HEK293 (cell line): ENCODE measurements at regions not wholly inside any gene's neighbourhood (a gene's known extent, or its start where the extent isn't known, plus 50 kb on each side); places are given as distances from the start of the nearest gene placed in this dataset.

Source experiments
- CTCF ChIA-PET: fragments of 350-600 bp; formaldehyde crosslinking; extraction: SDS; loops from one replicate; lab custom pipeline; 2021; ENCODE audit warnings: antibody characterized with exemption; lab: Yijun Ruan, JAX
- POLR2A ChIA-PET: fragments of 300-600 bp; formaldehyde crosslinking; extraction: SDS; loops from one replicate; lab custom pipeline; 2020; ENCODE audit warnings: antibody characterized with exemption, inconsistent platforms; lab: Yijun Ruan, JAX
- H3K27ac ChIP-seq: fragments of 200-500 bp; sonication (Bioruptor generic); 2 replicates; pipeline ENCODE4 v1.5.1; 2014; ENCODE audit warnings: low read depth, low read length, control low read depth, inconsistent platforms; ENCODE audit errors: extremely low read depth
- H3K36me3 ChIP-seq, 2 experiments: fragments of 200-500 bp in 1 of 2; sonication (Bioruptor generic) in 1 of 2; 1 replicate in 1 of 2; 2 replicates in 1 of 2; pipeline ENCODE4 v1.5.1; 2014 to 2017; ENCODE audit warnings: inconsistent platforms in 2 of 2, low read length in 2 of 2; ENCODE audit not compliant: control insufficient read depth in 2 of 2, insufficient read depth in 1 of 2
- H3K4me1 ChIP-seq: fragments of 200-500 bp; sonication (Bioruptor generic); 2 replicates; pipeline ENCODE4 v1.5.1; 2014; ENCODE audit warnings: mild to moderate bottlenecking, low read length, inconsistent platforms; ENCODE audit not compliant: control insufficient read depth, insufficient read depth
- H3K4me3 ChIP-seq: 2 replicates; pipeline ENCODE4 v1.5.1; 2011; ENCODE audit warnings: low read depth, mild to moderate bottlenecking, control low read depth, low read length, moderate library complexity
- H3K9me3 ChIP-seq: fragments of 200-500 bp; sonication (Bioruptor generic); 2 replicates; pipeline ENCODE4 v1.5.1; 2014; ENCODE audit warnings: low read depth, low read length, inconsistent platforms; ENCODE audit not compliant: control insufficient read depth, insufficient read depth
- EGR2 ChIP-seq: fragments of 450-650 bp; formaldehyde crosslinking; IDR thresholded peaks from 2 replicates; pipeline ENCODE4 v1.5.1; 2016; ENCODE audit warnings: low read depth, missing biosample characterization, missing genetic modification characterization
- GLIS1 ChIP-seq: fragments of 450-650 bp; formaldehyde crosslinking; IDR thresholded peaks from 2 replicates; pipeline ENCODE4 v1.5.1; 2016; ENCODE audit warnings: missing biosample characterization, missing genetic modification characterization
- MZF1 ChIP-seq: fragments of 450-650 bp; formaldehyde crosslinking; IDR thresholded peaks from 2 replicates; pipeline ENCODE4 v1.5.1; 2017; ENCODE audit warnings: missing biosample characterization, missing genetic modification characterization, borderline replicate concordance
- PBX3 ChIP-seq: sonication (generic); formaldehyde crosslinking; IDR thresholded peaks from 2 replicates; pipeline ENCODE4 v1.8.1; 2022; ENCODE audit warnings: mild to moderate bottlenecking, moderate library complexity, missing genetic modification reagents
- RBAK ChIP-seq: fragments of 450-650 bp; formaldehyde crosslinking; IDR thresholded peaks from 2 replicates; pipeline ENCODE4 v1.5.1; 2016; ENCODE audit warnings: missing biosample characterization, missing genetic modification characterization
- SP7 ChIP-seq: fragments of 450-650 bp; formaldehyde crosslinking; IDR thresholded peaks from 2 replicates; pipeline ENCODE4 v1.5.1; 2016; ENCODE audit warnings: missing biosample characterization, missing genetic modification characterization
- ZBTB20 ChIP-seq: fragments of 450-650 bp; formaldehyde crosslinking; IDR thresholded peaks from 2 replicates; pipeline ENCODE4 v1.5.1; 2016; ENCODE audit warnings: missing biosample characterization, missing genetic modification characterization
- ZFHX2 ChIP-seq: fragments of 450-650 bp; formaldehyde crosslinking; conservative IDR thresholded peaks from 2 replicates; pipeline ENCODE4 v1.5.1; 2016; ENCODE audit warnings: missing biosample characterization, missing genetic modification characterization
- ZNF112 ChIP-seq: fragments of 450-650 bp; formaldehyde crosslinking; IDR thresholded peaks from 2 replicates; pipeline ENCODE4 v1.5.0; 2017; ENCODE audit warnings: missing biosample characterization, missing genetic modification characterization
- ZNF138 ChIP-seq: fragments of 450-650 bp; formaldehyde crosslinking; IDR thresholded peaks from 2 replicates; pipeline ENCODE4 v1.5.1; 2016; ENCODE audit warnings: missing biosample characterization, missing genetic modification characterization, borderline replicate concordance
- ZNF146 ChIP-seq: fragments of 450-650 bp; formaldehyde crosslinking; IDR thresholded peaks from 2 replicates; pipeline ENCODE4 v1.5.1; 2016; ENCODE audit warnings: missing biosample characterization, missing genetic modification characterization
- ZNF157 ChIP-seq: fragments of 450-650 bp; formaldehyde crosslinking; IDR thresholded peaks from 2 replicates; pipeline ENCODE4 v1.5.1; 2016; ENCODE audit warnings: missing biosample characterization, missing genetic modification characterization
- ZNF184 ChIP-seq: fragments of 450-650 bp; IDR thresholded peaks from 2 replicates; pipeline ENCODE4 v1.5.1; 2018; ENCODE audit warnings: missing biosample characterization, mild to moderate bottlenecking, missing genetic modification characterization
- ZNF239 ChIP-seq: fragments of 450-650 bp; formaldehyde crosslinking; IDR thresholded peaks from 2 replicates; pipeline ENCODE4 v1.5.1; 2016; ENCODE audit warnings: missing biosample characterization, missing genetic modification characterization
- ZNF391 ChIP-seq: fragments of 450-650 bp; formaldehyde crosslinking; IDR thresholded peaks from 2 replicates; pipeline ENCODE4 v1.5.1; 2016; ENCODE audit warnings: low read depth, missing biosample characterization, missing genetic modification characterization, borderline replicate concordance
- ZNF404 ChIP-seq: fragments of 450-650 bp; formaldehyde crosslinking; IDR thresholded peaks from 2 replicates; pipeline ENCODE4 v1.5.1; 2017; ENCODE audit warnings: missing biosample characterization, missing genetic modification characterization
- ZNF580 ChIP-seq: fragments of 450-650 bp; formaldehyde crosslinking; IDR thresholded peaks from 2 replicates; pipeline ENCODE4 v1.5.1; 2016; ENCODE audit warnings: missing biosample characterization, missing genetic modification characterization
- ZNF600 ChIP-seq: fragments of 450-650 bp; formaldehyde crosslinking; IDR thresholded peaks from 2 replicates; pipeline ENCODE4 v1.5.1; 2016; ENCODE audit warnings: missing biosample characterization, missing genetic modification characterization
- TF ChIP-seq, protein P1 (sequence below): fragments of 450-650 bp; formaldehyde crosslinking; IDR thresholded peaks from 2 replicates; pipeline ENCODE4 v1.5.1; 2017; ENCODE audit warnings: missing biosample characterization, missing genetic modification characterization
- TF ChIP-seq, protein P2 (sequence below): fragments of 450-650 bp; formaldehyde crosslinking; optimal IDR thresholded peaks from 2 replicates; pipeline ENCODE3; 2016; ENCODE audit warnings: missing biosample characterization, mild to moderate bottlenecking, missing genetic modification characterization

DNA sequence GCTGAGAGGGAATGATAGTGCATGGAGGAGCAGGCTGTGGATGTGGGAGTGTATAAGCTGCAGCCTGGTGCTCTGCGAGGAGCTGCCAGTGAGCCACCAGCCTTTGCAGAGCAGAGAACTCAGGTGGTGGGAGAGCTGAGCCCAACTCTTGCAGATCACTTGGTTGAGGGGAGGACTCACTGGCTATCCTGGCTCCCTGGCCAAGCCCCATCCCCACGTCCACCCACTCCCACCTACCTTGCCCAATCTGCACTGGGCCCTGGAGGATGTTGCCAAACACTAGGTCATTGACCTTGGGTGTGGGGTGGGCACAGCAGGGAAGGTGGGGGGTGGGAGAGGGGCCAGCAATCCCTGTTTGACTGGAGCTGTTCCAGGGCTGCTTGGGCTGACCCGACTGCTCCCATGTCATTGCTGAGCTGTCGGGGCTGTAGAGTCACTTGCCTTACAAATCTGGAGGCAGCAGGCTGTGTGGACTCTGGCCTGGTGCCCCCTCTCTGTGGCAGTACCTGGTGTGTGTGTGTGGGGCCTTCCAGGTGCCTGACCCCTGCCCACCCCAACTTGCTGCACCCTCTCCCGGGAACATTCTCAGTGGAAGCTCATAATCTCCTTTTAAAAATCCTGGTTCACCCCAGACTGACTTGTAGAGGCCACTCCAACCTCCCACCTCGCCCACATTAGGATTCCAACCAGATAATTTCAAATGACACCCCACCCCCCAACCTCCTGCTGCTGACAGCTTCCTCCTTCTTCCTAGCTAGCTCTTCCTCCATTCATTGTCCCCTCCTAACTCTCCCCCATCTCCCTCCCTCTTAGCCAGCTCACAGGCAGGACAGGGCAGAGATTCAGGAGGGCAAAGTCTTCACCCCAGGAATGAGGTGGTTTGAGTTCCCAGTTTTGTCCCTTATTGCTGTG lies 162.3 kb downstream of the MRPL14 start:
- TF ChIP-seq EGR2 (tag by site-specific recombination) (peak; percentile 72), ZFHX2 (tag by site-specific recombination) (peak; percentile 57; the same call in 1 of the 2 replicates), ZNF146 (tag by site-specific recombination) (no peak), ZNF184 (no peak)
- no peak overlapping the region for H3K4me3 ChIP-seq
- H3K27ac ChIP-seq = no peak overlapping the region
- ChIA-PET CTCF (interaction anchor here (0.6 to 1.6 kb wide), 2 partner anchors 114 to 503 kb away, joined by 4 to 8 read pairs; no protein-coding TSS in a partner anchor), POLR2A (no interaction called here)
- H3K36me3 ChIP-seq = no peaks in the 10 kb centered on the region
- no peaks in the 10 kb centered on the region for H3K4me1 ChIP-seq
- H3K9me3 ChIP-seq = no peaks in the 10 kb centered on the region

GRCh38 chr6:43963877-43964658 lies 163.2 kb downstream of the MRPL14 start:
- ChIA-PET CTCF (interaction anchor here (1.6 kb wide), 1 partner anchor 115 kb away, joined by 8 read pairs; no protein-coding TSS in a partner anchor), POLR2A (interaction anchor here (0.5 kb wide), 1 partner anchor 170 kb away, joined by 4 read pairs; no protein-coding TSS in a partner anchor)
- no peaks in the 10 kb centered on the region for H3K4me1 ChIP-seq
- H3K36me3 ChIP-seq = no peaks in the 10 kb centered on the region
- H3K9me3 ChIP-seq = no peaks in the 10 kb centered on the region
- TF ChIP-seq GLIS1 (tag by site-specific recombination) (no peak), MZF1 (tag by site-specific recombination) (no peak), SP7 (tag by site-specific recombination) (no peak), ZBTB20 (no peak), ZNF138 (tag by site-specific recombination) (no peak), ZNF112 (tag by site-specific recombination) (no peak)
- H3K27ac ChIP-seq = no peak overlapping the region
- H3K4me3 ChIP-seq = no peak overlapping the region

DNA sequence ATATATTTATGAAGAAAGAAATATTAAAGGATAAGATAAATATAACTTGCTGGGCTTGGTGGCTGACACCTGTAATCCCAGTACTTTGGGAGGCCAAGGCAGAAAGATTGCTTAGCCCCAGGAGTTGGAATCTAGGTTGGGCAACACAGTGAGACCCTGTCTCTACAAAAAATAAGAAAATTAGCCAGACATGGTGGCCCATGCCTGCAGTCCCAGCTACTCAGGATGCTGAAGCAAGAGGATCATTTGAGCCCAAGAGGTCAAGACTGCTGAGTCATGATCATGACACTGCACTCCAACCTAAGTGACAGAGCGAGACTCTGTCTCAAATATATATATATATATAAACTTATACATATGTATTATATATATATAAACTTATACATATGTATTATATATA lies 164.0 kb downstream of the MRPL14 start:
- CTCF ChIA-PET = no interaction called here
- TF ChIP-seq ZNF239 (tag by site-specific recombination) = no peak
- no peak for TF ChIP-seq ZNF580
- TF ChIP-seq RBAK (tag by site-specific recombination) = no peak
- TF ChIP-seq ZNF404 (tag by site-specific recombination) = no peak
- no peak for TF ChIP-seq ZNF391
- no peak for TF ChIP-seq ZNF600
- TF ChIP-seq ZNF157 (tag by site-specific recombination) = no peak
- TF ChIP-seq, protein P1, sequence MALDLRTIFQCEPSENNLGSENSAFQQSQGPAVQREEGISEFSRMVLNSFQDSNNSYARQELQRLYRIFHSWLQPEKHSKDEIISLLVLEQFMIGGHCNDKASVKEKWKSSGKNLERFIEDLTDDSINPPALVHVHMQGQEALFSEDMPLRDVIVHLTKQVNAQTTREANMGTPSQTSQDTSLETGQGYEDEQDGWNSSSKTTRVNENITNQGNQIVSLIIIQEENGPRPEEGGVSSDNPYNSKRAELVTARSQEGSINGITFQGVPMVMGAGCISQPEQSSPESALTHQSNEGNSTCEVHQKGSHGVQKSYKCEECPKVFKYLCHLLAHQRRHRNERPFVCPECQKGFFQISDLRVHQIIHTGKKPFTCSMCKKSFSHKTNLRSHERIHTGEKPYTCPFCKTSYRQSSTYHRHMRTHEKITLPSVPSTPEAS = no peak
- TF ChIP-seq, protein P2, sequence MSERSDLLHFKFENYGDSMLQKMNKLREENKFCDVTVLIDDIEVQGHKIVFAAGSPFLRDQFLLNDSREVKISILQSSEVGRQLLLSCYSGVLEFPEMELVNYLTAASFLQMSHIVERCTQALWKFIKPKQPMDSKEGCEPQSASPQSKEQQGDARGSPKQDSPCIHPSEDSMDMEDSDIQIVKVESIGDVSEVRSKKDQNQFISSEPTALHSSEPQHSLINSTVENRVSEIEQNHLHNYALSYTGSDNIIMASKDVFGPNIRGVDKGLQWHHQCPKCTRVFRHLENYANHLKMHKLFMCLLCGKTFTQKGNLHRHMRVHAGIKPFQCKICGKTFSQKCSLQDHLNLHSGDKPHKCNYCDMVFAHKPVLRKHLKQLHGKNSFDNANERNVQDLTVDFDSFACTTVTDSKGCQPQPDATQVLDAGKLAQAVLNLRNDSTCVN = no peak
- no peak for TF ChIP-seq PBX3
- TF ChIP-seq, all 188 proteins: peak for 0

More for the DNA sequence above, 164.0 kb downstream of the MRPL14 start:
- H3K4me3 ChIP-seq = no peak overlapping the region
- no peaks in the 10 kb centered on the region for H3K9me3 ChIP-seq
- no peak overlapping the region for H3K27ac ChIP-seq
- no peaks in the 10 kb centered on the region for H3K36me3 ChIP-seq
- POLR2A ChIA-PET = interaction anchor here (0.5 kb wide), 1 partner anchor 171 kb away, joined by 4 read pairs; no protein-coding TSS in a partner anchor
- no peaks in the 10 kb centered on the region for H3K4me1 ChIP-seq
